ENCODE measurements at regions not wholly inside any gene's neighbourhood (a gene's known extent, or its start where the extent isn't known, plus 50 kb on each side); places are given as distances from the start of the nearest gene placed in this dataset.

GRCh38 chr12:111094157-111095010 lies 174.0 kb upstream of the MYL2 start:
- TF ChIP-seq CTCF (IDR thresholded peaks at IDR 0.05; ENCODE audit: low read depth, low read length, missing control alignments): no peak
- in situ Hi-C loops (cut with HindIII; ENCODE audit: low sequenced_read_pairs): no loop called here

GRCh38 chr12:111093428-111094142 lies 173.2 kb upstream of the MYL2 start:
- TF ChIP-seq CTCF (IDR thresholded peaks at IDR 0.05; ENCODE audit: low read depth, low read length, missing control alignments): no peak
- H3K4me3 ChIP-seq (ENCODE audit: low read depth, low read length): no peak overlapping the region
- no peak for DNase-seq (ENCODE audit: low read depth)
- in situ Hi-C loops (cut with HindIII; ENCODE audit: low sequenced_read_pairs): no loop called here

More at GRCh38 chr12:111094157-111095010, 174.0 kb upstream of the MYL2 start:
- no peak overlapping the region for H3K4me3 ChIP-seq (ENCODE audit: low read depth, low read length)
- DNase-seq (ENCODE audit: low read depth): no peak

- no peak for DNase-seq (ENCODE audit: low read depth)
- TF ChIP-seq CTCF (IDR thresholded peaks at IDR 0.05; ENCODE audit: low read depth, low read length, missing control alignments): no peak
- no peak overlapping the region for H3K4me3 ChIP-seq (ENCODE audit: low read depth, low read length)
- in situ Hi-C loops (cut with HindIII; ENCODE audit: low sequenced_read_pairs): no loop called here
Observed at GRCh38 chr12:111091051-111091450, 170.7 kb upstream of the MYL2 start.

- TF ChIP-seq CTCF (IDR thresholded peaks at IDR 0.05; ENCODE audit: low read depth, low read length, missing control alignments): no peak
- DNase-seq (ENCODE audit: low read depth): no peak
- no peak overlapping the region for H3K4me3 ChIP-seq (ENCODE audit: low read depth, low read length)
- in situ Hi-C loops (cut with HindIII; ENCODE audit: low sequenced_read_pairs): no loop called here
Observed at GRCh38 chr12:111089616-111090015, 169.2 kb upstream of the MYL2 start.

- TF ChIP-seq CTCF (IDR thresholded peaks at IDR 0.05; ENCODE audit: low read depth, low read length, missing control alignments): no peak
- no peak for DNase-seq (ENCODE audit: low read depth)
- no peak overlapping the region for H3K4me3 ChIP-seq (ENCODE audit: low read depth, low read length)
- in situ Hi-C loops (cut with HindIII; ENCODE audit: low sequenced_read_pairs): no loop called here
Observed at GRCh38 chr12:111088409-111088808, 168.0 kb upstream of the MYL2 start.

- no peak for DNase-seq (ENCODE audit: low read depth)
- no peak for TF ChIP-seq CTCF (IDR thresholded peaks at IDR 0.05; ENCODE audit: low read depth, low read length, missing control alignments)
- in situ Hi-C loops (cut with HindIII; ENCODE audit: low sequenced_read_pairs): no loop called here
- no peak overlapping the region for H3K4me3 ChIP-seq (ENCODE audit: low read depth, low read length)
Observed at GRCh38 chr12:111086947-111087700, 166.7 kb upstream of the MYL2 start.

Measured in astrocyte of the cerebellum (primary cell).